MM.1S (cell line): ENCODE measurements at regions not wholly inside any gene's neighbourhood (a gene's known extent, or its start where the extent isn't known, plus 50 kb on each side); places are given as distances from the start of the nearest gene placed in this dataset.

Source experiments
- DNase-seq: peaks from one replicate; pipeline ENCODE4 v3.0.0-alpha.2; 2015
- H2AFZ ChIP-seq: fragments of 300-600 bp; sonication (generic); 2 replicates; pipeline ENCODE4 v1.6.0; 2016; ENCODE audit warnings: antibody characterized with exemption, low read length
- H3F3A ChIP-seq: fragments of 300-600 bp; sonication (generic); 2 replicates; pipeline ENCODE4 v1.6.1; 2016; ENCODE audit warnings: mild to moderate bottlenecking, antibody characterized with exemption, low read length, moderate library complexity, mixed read lengths; ENCODE audit not compliant: insufficient read depth
- H3K27ac ChIP-seq: fragments of 300-600 bp; sonication (generic); 2 replicates; pipeline ENCODE4 v1.5.1; 2016; ENCODE audit warnings: mild to moderate bottlenecking, low read length
- H3K27me3 ChIP-seq: fragments of 300-600 bp; sonication (generic); replicated peaks from 2 replicates; pipeline ENCODE4 v1.6.0; 2016; ENCODE audit warnings: low read length; ENCODE audit not compliant: insufficient read depth
- H3K36me3 ChIP-seq: fragments of 300-600 bp; sonication (generic); replicated peaks from 2 replicates; pipeline ENCODE4 v1.6.1; 2016; ENCODE audit warnings: mild to moderate bottlenecking, low read length, mixed read lengths; ENCODE audit not compliant: insufficient read depth
- H3K4me1 ChIP-seq: fragments of 300-600 bp; sonication (generic); 2 replicates; pipeline ENCODE4 v1.6.1; 2016; ENCODE audit warnings: low read length, mixed read lengths
- H3K4me2 ChIP-seq: fragments of 300-600 bp; sonication (generic); 2 replicates; pipeline ENCODE4 v1.6.0; 2016; ENCODE audit warnings: low read depth, low read length
- H3K4me3 ChIP-seq: fragments of 300-600 bp; sonication (generic); 2 replicates; pipeline ENCODE4 v1.5.1; 2016; ENCODE audit warnings: low read length, mixed read lengths
- H3K79me2 ChIP-seq: fragments of 300-600 bp; sonication (generic); 2 replicates; pipeline ENCODE4 v1.6.1; 2016; ENCODE audit warnings: mixed run types, low read length, mixed read lengths
- H3K9ac ChIP-seq: fragments of 300-600 bp; sonication (generic); 2 replicates; pipeline ENCODE4 v1.6.1; 2016; ENCODE audit warnings: low read length, mixed read lengths
- H3K9me2 ChIP-seq: fragments of 300-600 bp; sonication (generic); replicated peaks from 2 replicates; pipeline ENCODE4 v1.6.1; 2016; ENCODE audit warnings: mild to moderate bottlenecking, low read length, mixed read lengths; ENCODE audit not compliant: insufficient read depth
- H3K9me3 ChIP-seq: fragments of 300-600 bp; sonication (generic); replicated peaks from 2 replicates; pipeline ENCODE4 v1.6.1; 2016; ENCODE audit warnings: mild to moderate bottlenecking, low read length, mixed read lengths; ENCODE audit not compliant: insufficient read depth
- H4K20me1 ChIP-seq: fragments of 300-600 bp; sonication (generic); 2 replicates; pipeline ENCODE4 v1.6.1; 2016; ENCODE audit warnings: mild to moderate bottlenecking, low read length, moderate library complexity, mixed read lengths; ENCODE audit not compliant: insufficient read depth
- EZH2 ChIP-seq: fragments of 300-600 bp; sonication (generic); optimal IDR thresholded peaks from 2 replicates; pipeline ENCODE3; 2017; ENCODE audit warnings: low read depth, mild to moderate bottlenecking, antibody characterized with exemption, low read length, mixed read lengths
- EZH2phosphoT487 ChIP-seq: fragments of 300-600 bp; sonication (generic); IDR thresholded peaks from 2 replicates; pipeline ENCODE4 v1.6.1; 2018; ENCODE audit warnings: antibody characterized with exemption, low read length
- TF ChIP-seq, protein P1 (sequence below): fragments of 300-600 bp; sonication (generic); IDR thresholded peaks from 2 replicates; pipeline ENCODE4 v1.5.1; 2016; ENCODE audit warnings: antibody characterized with exemption, low read length, mixed read lengths

DNA sequence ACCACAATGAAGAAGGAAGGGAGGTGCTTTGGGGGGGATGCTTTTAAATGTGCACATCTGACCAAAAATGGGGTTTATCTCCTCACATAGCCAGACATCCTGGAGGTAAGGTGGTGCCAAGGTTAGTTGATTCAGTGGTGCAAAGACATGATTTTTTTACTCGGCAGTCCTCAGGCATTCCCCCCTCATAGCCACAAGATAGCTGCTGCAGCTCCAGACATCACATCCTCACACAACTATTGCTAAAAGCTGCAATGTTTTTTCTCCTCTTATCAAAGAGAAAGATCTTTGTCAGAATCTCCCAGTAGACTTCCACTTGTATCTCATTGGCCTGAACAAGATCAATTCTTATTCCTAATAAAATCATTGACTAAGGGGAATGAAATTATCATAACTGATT lies 141.3 kb upstream of the ZNF438 start:
- Histone ChIP-seq H3K27me3 (no peaks in the 10 kb centered on the region), H3K79me2 (no peaks in the 10 kb centered on the region), H2AFZ (no peak overlapping the region), H4K20me1 (no peaks in the 10 kb centered on the region), H3F3A (no peaks in the 10 kb centered on the region), H3K9me3 (no peaks in the 10 kb centered on the region), H3K27ac (no peak overlapping the region), H3K9ac (no peak overlapping the region), H3K4me1 (no peaks in the 10 kb centered on the region), H3K4me3 (no peak overlapping the region), H3K4me2 (no peak overlapping the region), H3K9me2 (no peaks in the 10 kb centered on the region), H3K36me3 (no peaks in the 10 kb centered on the region)
- TF ChIP-seq, protein P1, sequence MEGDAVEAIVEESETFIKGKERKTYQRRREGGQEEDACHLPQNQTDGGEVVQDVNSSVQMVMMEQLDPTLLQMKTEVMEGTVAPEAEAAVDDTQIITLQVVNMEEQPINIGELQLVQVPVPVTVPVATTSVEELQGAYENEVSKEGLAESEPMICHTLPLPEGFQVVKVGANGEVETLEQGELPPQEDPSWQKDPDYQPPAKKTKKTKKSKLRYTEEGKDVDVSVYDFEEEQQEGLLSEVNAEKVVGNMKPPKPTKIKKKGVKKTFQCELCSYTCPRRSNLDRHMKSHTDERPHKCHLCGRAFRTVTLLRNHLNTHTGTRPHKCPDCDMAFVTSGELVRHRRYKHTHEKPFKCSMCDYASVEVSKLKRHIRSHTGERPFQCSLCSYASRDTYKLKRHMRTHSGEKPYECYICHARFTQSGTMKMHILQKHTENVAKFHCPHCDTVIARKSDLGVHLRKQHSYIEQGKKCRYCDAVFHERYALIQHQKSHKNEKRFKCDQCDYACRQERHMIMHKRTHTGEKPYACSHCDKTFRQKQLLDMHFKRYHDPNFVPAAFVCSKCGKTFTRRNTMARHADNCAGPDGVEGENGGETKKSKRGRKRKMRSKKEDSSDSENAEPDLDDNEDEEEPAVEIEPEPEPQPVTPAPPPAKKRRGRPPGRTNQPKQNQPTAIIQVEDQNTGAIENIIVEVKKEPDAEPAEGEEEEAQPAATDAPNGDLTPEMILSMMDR = no peak
- DNase-seq = no peak

DNA sequence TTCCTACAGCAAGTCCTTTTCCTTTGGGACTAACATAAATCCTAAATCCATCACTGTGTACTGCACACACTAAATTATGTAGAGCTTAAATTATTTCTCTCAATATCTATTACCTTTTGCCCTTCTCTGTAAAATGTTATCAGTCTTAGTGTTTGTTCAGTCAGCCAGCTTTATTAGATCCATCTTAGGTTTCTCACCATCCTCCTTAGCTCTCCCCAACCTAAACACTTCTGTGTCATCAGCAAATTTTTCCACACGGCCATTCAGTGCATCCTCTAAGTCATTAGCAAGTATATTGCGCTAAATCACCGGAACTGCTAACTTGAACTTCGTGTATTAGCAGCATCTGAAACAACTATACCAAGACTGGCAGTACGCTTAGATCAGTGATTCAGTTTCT lies 142.1 kb upstream of the ZNF438 start:
- H3K36me3 ChIP-seq = no peaks in the 10 kb centered on the region
- H3K4me3 ChIP-seq = no peak overlapping the region
- no peaks in the 10 kb centered on the region for H3F3A ChIP-seq
- H3K27ac ChIP-seq = no peak overlapping the region
- no peaks in the 10 kb centered on the region for H4K20me1 ChIP-seq
- no peaks in the 10 kb centered on the region for H3K79me2 ChIP-seq
- H3K4me2 ChIP-seq = no peak overlapping the region
- no peaks in the 10 kb centered on the region for H3K9me3 ChIP-seq
- no peaks in the 10 kb centered on the region for H3K27me3 ChIP-seq
- H2AFZ ChIP-seq = no peak overlapping the region
- TF ChIP-seq, protein P1 = no peak
- TF ChIP-seq EZH2phosphoT487 (no peak), EZH2 (no peak)
- no peak for DNase-seq
- no peaks in the 10 kb centered on the region for H3K4me1 ChIP-seq
- no peaks in the 10 kb centered on the region for H3K9me2 ChIP-seq
- H3K9ac ChIP-seq = no peak overlapping the region

DNA sequence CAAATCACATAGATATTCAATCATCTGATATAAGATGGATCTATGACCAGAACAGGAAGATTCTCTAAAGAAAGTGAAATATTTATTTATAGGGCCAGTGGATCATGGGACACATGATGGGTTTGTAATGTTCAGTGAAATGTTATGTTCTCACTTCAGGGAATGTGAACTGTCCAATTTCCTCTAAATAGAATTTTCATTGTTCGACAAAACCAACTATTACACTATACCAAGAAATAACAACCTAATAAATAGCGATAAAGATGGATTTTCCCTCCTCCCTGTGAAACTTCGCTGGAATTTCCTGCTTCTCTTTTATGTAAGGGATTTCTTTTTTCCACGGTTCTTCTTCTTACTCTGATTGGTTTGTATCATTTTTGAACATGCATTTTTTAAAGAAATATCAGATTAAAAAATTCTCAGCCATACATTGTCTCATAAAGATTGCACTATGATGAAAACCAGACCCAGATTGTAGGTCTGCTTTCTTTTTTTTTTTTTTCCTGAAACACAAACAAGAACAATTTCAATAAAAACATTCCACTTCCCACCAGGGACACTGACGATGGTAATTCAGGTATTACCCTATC lies 139.8 kb upstream of the ZEB1 start:
- no peaks in the 10 kb centered on the region for H3K9me2 ChIP-seq
- H3K27ac ChIP-seq = no peak overlapping the region
- no peaks in the 10 kb centered on the region for H4K20me1 ChIP-seq
- H3K4me2 ChIP-seq = no peak overlapping the region
- H2AFZ ChIP-seq = no peak overlapping the region
- no peak overlapping the region for H3K9ac ChIP-seq
- no peaks in the 10 kb centered on the region for H3K27me3 ChIP-seq
- no peaks in the 10 kb centered on the region for H3K36me3 ChIP-seq
- no peak overlapping the region for H3K4me3 ChIP-seq
- TF ChIP-seq EZH2phosphoT487 (no peak), EZH2 (no peak)
- TF ChIP-seq, protein P1 = no peak
- H3K4me1 ChIP-seq = no peaks in the 10 kb centered on the region
- no peak for DNase-seq
- no peaks in the 10 kb centered on the region for H3K9me3 ChIP-seq
- no peaks in the 10 kb centered on the region for H3K79me2 ChIP-seq
- no peaks in the 10 kb centered on the region for H3F3A ChIP-seq
